ENCODE measurements at regions not wholly inside any gene's neighbourhood (a gene's known extent, or its start where the extent isn't known, plus 50 kb on each side); places are given as distances from the start of the nearest gene placed in this dataset.

GRCh38 chr16:72664509-72665408, 383.2 kb downstream of the ZFHX3 start (continued):
- TF ChIP-seq ELK1 (CRISPR knock-in tag; IDR thresholded peaks at IDR 0.05), result no peak
- TF ChIP-seq ZNF668 (CRISPR knock-in tag; IDR thresholded peaks at IDR 0.05), result no peak
- TF ChIP-seq KLF6 (CRISPR knock-in tag; IDR thresholded peaks at IDR 0.05; ENCODE audit: borderline replicate concordance), result no peak
- no peak for TF ChIP-seq SRSF9 (IDR thresholded peaks at IDR 0.05; ENCODE audit: borderline replicate concordance, low read depth, low read length)
- no peak for TF ChIP-seq MEIS2 (IDR thresholded peaks at IDR 0.05; ENCODE audit: partially characterized antibody)
- TF ChIP-seq SAFB (IDR thresholded peaks at IDR 0.05; ENCODE audit: borderline replicate concordance, low read depth, low read length), result no peak
- TF ChIP-seq CCAR2 (IDR thresholded peaks at IDR 0.05; ENCODE audit: low read depth, low read length), result no peak
- no peak for TF ChIP-seq FOSL1 (tag; conservative IDR thresholded peaks at IDR 0.05)
- no peak for TF ChIP-seq CGGBP1 (CRISPR knock-in tag; IDR thresholded peaks at IDR 0.05)
- no peak for TF ChIP-seq ZNF274 (IDR thresholded peaks at IDR 0.05; ENCODE audit: borderline replicate concordance, low read depth, low read length)
- no peak for TF ChIP-seq HDAC6 (IDR thresholded peaks at IDR 0.05; ENCODE audit: low read depth, low read length)
- no peak for TF ChIP-seq ZNF717 (CRISPR knock-in tag; IDR thresholded peaks at IDR 0.05)
- TF ChIP-seq E2F5 (CRISPR knock-in tag; IDR thresholded peaks at IDR 0.05), result no peak
- TF ChIP-seq ZNF347 (CRISPR knock-in tag; IDR thresholded peaks at IDR 0.05; ENCODE audit: low read depth), result no peak
- TF ChIP-seq RFX7 (CRISPR knock-in tag; IDR thresholded peaks at IDR 0.05), result no peak
- no peak for TF ChIP-seq MCM7 (IDR thresholded peaks at IDR 0.05)
- TF ChIP-seq BRCA1 (IDR thresholded peaks at IDR 0.05), result no peak
- no peak for TF ChIP-seq BRCA1 (CRISPR knock-in tag; IDR thresholded peaks at IDR 0.05)
- TF ChIP-seq ATF4 (CRISPR knock-in tag; IDR thresholded peaks at IDR 0.05), result no peak
- TF ChIP-seq HNRNPLL (IDR thresholded peaks at IDR 0.05; ENCODE audit: low read depth, low read length, poor library complexity, severe bottlenecking), result peak; percentile 59
- TF ChIP-seq ZNF316 (IDR thresholded peaks at IDR 0.05), result no peak
- peak; percentile 83 for TF ChIP-seq KDM5B (IDR thresholded peaks at IDR 0.05; ENCODE audit: insufficient replicate concordance, low read depth, low read length)
- no peak for TF ChIP-seq ZNF507 (tag; conservative IDR thresholded peaks at IDR 0.05)
- peak; percentile 91 for TF ChIP-seq POLR2A (conservative IDR thresholded peaks at IDR 0.05)
- peak; percentile 90 for TF ChIP-seq POLR2G (IDR thresholded peaks at IDR 0.05; ENCODE audit: low read depth, low read length)
- no peak for TF ChIP-seq ILK (tag; IDR thresholded peaks at IDR 0.05; ENCODE audit: borderline replicate concordance, low read depth)
- TF ChIP-seq CREB5 (CRISPR knock-in tag; IDR thresholded peaks at IDR 0.05), result no peak

Data from K562 (cell line).